Astrocyte (in vitro differentiated cells and primary cell): ENCODE measurements at regions not wholly inside any gene's neighbourhood (a gene's known extent, or its start where the extent isn't known, plus 50 kb on each side); places are given as distances from the start of the nearest gene placed in this dataset.

Experiments used
- EZH2 ChIP-seq: IDR thresholded peaks from 2 replicates; pipeline ENCODE4 v1.6.1; 2012; ENCODE audit warnings: mild to moderate bottlenecking, low read length, inconsistent platforms; ENCODE audit not compliant: insufficient read depth
- TF ChIP-seq, protein P1 (sequence below): IDR thresholded peaks from 2 replicates; pipeline ENCODE4 v1.5.1; 2011; ENCODE audit warnings: low read depth, mild to moderate bottlenecking, inconsistent platforms, low read length, moderate library complexity; ENCODE audit not compliant: insufficient read depth

- TF ChIP-seq, protein P1, sequence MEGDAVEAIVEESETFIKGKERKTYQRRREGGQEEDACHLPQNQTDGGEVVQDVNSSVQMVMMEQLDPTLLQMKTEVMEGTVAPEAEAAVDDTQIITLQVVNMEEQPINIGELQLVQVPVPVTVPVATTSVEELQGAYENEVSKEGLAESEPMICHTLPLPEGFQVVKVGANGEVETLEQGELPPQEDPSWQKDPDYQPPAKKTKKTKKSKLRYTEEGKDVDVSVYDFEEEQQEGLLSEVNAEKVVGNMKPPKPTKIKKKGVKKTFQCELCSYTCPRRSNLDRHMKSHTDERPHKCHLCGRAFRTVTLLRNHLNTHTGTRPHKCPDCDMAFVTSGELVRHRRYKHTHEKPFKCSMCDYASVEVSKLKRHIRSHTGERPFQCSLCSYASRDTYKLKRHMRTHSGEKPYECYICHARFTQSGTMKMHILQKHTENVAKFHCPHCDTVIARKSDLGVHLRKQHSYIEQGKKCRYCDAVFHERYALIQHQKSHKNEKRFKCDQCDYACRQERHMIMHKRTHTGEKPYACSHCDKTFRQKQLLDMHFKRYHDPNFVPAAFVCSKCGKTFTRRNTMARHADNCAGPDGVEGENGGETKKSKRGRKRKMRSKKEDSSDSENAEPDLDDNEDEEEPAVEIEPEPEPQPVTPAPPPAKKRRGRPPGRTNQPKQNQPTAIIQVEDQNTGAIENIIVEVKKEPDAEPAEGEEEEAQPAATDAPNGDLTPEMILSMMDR = no peak
- TF ChIP-seq EZH2 = no peak
These were observed 213.8 kb downstream of the HRH4 start for GRCh38 chr18:24674200-24674599.
